ENCODE measurements at regions not wholly inside any gene's neighbourhood (a gene's known extent, or its start where the extent isn't known, plus 50 kb on each side); places are given as distances from the start of the nearest gene placed in this dataset.

DNA sequence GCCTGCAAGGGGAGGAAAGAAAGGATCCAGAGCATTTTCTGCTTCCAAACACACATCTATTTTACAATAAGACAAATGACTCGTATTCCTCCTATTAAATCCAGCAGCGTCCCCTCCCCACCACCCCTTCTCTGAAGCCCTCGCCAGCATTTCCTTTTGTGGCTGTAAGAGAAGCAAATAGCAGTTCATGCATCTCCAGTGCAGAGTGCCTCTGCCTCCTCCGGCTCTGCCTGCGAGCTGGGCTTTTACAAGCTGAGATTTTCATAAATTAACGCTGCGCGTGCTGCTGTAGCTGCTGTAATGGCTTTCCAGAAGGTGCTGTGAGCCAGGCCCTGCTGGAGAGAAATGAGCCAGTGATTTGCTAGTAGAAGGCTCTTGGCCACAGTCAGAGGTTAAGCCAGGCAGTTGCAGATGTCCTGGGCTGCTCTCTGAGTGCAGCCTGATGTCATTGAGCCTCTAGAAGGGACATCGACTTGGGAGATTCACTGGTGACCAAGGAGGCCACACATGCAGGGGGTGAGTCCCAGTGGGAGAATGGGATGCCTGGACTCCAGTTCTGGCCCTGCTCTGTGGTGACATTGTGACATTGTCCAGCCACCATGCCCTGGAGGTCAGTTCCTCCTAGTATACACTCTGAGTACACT is 134.5 kb upstream of the NAV2 start (continued):
- TF ChIP-seq, protein P1, sequence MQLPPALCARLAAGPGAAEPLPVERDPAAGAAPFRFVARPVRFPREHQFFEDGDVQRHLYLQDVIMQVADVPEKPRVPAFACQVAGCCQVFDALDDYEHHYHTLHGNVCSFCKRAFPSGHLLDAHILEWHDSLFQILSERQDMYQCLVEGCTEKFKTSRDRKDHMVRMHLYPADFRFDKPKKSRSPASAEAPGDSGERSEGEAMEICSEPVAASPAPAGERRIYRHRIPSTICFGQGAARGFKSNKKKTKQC (CRISPR knock-in tag; IDR thresholded peaks at IDR 0.05) = no peak
- TF ChIP-seq, protein P2, sequence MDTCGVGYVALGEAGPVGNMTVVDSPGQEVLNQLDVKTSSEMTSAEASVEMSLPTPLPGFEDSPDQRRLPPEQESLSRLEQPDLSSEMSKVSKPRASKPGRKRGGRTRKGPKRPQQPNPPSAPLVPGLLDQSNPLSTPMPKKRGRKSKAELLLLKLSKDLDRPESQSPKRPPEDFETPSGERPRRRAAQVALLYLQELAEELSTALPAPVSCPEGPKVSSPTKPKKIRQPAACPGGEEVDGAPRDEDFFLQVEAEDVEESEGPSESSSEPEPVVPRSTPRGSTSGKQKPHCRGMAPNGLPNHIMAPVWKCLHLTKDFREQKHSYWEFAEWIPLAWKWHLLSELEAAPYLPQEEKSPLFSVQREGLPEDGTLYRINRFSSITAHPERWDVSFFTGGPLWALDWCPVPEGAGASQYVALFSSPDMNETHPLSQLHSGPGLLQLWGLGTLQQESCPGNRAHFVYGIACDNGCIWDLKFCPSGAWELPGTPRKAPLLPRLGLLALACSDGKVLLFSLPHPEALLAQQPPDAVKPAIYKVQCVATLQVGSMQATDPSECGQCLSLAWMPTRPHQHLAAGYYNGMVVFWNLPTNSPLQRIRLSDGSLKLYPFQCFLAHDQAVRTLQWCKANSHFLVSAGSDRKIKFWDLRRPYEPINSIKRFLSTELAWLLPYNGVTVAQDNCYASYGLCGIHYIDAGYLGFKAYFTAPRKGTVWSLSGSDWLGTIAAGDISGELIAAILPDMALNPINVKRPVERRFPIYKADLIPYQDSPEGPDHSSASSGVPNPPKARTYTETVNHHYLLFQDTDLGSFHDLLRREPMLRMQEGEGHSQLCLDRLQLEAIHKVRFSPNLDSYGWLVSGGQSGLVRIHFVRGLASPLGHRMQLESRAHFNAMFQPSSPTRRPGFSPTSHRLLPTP (IDR thresholded peaks at IDR 0.05; ENCODE audit: borderline replicate concordance, extremely low read depth, insufficient read length) = no peak
- TF ChIP-seq FOXK1 (CRISPR knock-in tag; IDR thresholded peaks at IDR 0.05; ENCODE audit: borderline replicate concordance) = no peak
- TF ChIP-seq SIN3B (IDR thresholded peaks at IDR 0.05; ENCODE audit: low read depth) = no peak
- no peak for TF ChIP-seq ZNF133 (CRISPR knock-in tag; IDR thresholded peaks at IDR 0.05)
- no peak for TF ChIP-seq ZNF551 (CRISPR knock-in tag; IDR thresholded peaks at IDR 0.05)
- TF ChIP-seq, protein P3, sequence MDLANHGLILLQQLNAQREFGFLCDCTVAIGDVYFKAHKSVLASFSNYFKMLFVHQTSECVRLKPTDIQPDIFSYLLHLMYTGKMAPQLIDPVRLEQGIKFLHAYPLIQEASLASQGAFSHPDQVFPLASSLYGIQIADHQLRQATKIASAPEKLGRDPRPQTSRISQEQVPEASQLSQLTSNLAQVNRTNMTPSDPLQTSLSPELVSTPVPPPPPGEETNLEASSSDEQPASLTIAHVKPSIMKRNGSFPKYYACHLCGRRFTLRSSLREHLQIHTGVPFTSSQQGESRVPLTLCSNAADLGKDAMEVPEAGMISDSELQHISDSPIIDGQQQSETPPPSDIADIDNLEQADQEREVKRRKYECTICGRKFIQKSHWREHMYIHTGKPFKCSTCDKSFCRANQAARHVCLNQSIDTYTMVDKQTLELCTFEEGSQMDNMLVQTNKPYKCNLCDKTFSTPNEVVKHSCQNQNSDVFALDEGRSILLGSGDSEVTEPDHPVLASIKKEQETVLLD (IDR thresholded peaks at IDR 0.05) = no peak
- no peak for TF ChIP-seq CHD1 (IDR thresholded peaks at IDR 0.05; ENCODE audit: low read length)
- TF ChIP-seq KAT2B (IDR thresholded peaks at IDR 0.05; ENCODE audit: low read depth, low read length) = no peak
- no peak for TF ChIP-seq KLF10 (CRISPR knock-in tag; IDR thresholded peaks at IDR 0.05)
- TF ChIP-seq ZNF77 (CRISPR knock-in tag; IDR thresholded peaks at IDR 0.05) = no peak
